ENCODE measurements at regions not wholly inside any gene's neighbourhood (a gene's known extent, or its start where the extent isn't known, plus 50 kb on each side); places are given as distances from the start of the nearest gene placed in this dataset.

- no peak for DNase-seq
- no peaks in the 10 kb centered on the region for H3K36me3 ChIP-seq
- H3K4me3 ChIP-seq: no peak overlapping the region
- no peaks in the 10 kb centered on the region for H3K9me3 ChIP-seq
- intact Hi-C loops (cut with DNase I): loop anchor here in 2 of 10 donors (10.0 kb wide), 2 partner anchors 92 to 108 kb away; no protein-coding TSS in a partner anchor
- TF ChIP-seq CTCF (IDR thresholded peaks at IDR 0.05): no peak
- H3K27ac ChIP-seq: no peak overlapping the region
- H3K27me3 ChIP-seq: no peaks in the 10 kb centered on the region
- WGBS, 2 donors: 77 to 82% methylated on average over 8 of the region's 8 CpGs
- H3K4me1 ChIP-seq: peaks cover 13 to 42% (median 27%) of the 10 kb centered on the region in 9 donors
- no peak for ATAC-seq
Observed at GRCh38 chr2:62296832-62297623, 101.1 kb downstream of the B3GNT2 start.

GRCh38 chr2:62296034-62296831 is 100.3 kb downstream of the B3GNT2 start:
- Histone ChIP-seq H3K36me3 (no peaks in the 10 kb centered on the region), H3K27ac (no peak overlapping the region), H3K27me3 (no peaks in the 10 kb centered on the region), H3K9me3 (no peaks in the 10 kb centered on the region), H3K4me3 (no peak overlapping the region), H3K4me1 (peaks cover 13 to 48% (median 31%) of the 10 kb centered on the region in 9 donors)
- no peak for DNase-seq
- 89 to 90% methylated on average over 19 of the region's 19 CpGs for WGBS, 2 donors
- no peak for TF ChIP-seq CTCF (IDR thresholded peaks at IDR 0.05)
- intact Hi-C loops (cut with DNase I): loop anchor here in 2 of 10 donors (10.0 kb wide), 2 partner anchors 91 to 109 kb away; no protein-coding TSS in a partner anchor
- ATAC-seq: no peak

GRCh38 chr2:62293490-62294271 is 97.8 kb downstream of the B3GNT2 start:
- DNase-seq (peak; percentile 47 to 58), ATAC-seq (peak; percentile 71 to 85 (median 80))
- peak overlapping the region in 1 of 10 donors; percentile 5 for H3K4me3 ChIP-seq
- H3K4me1 ChIP-seq: peaks cover 13 to 56% (median 38%) of the 10 kb centered on the region in 9 donors
- 16 to 32% methylated on average over 18 of the region's 18 CpGs for WGBS, 2 donors
- TF ChIP-seq CTCF (IDR thresholded peaks at IDR 0.05): no peak
- no peaks in the 10 kb centered on the region for H3K9me3 ChIP-seq
- intact Hi-C loops (cut with DNase I): loop anchor here in 3 of 10 donors (5.0 to 10.0 kb wide), 4 partner anchors 89 to 119 kb away; partner anchors contain the start of gene B3GNT2 (in 1 of the 3)
- no peaks in the 10 kb centered on the region for H3K36me3 ChIP-seq
- H3K27me3 ChIP-seq: no peaks in the 10 kb centered on the region
- H3K27ac ChIP-seq: peak overlapping the region; percentile 15 to 69 (median 64)

GRCh38 chr2:62293151-62293489 is 97.2 kb downstream of the B3GNT2 start:
- intact Hi-C loops (cut with DNase I): loop anchor here in 3 of 10 donors (5.0 to 10.0 kb wide), 4 partner anchors 88 to 119 kb away; partner anchors contain the start of gene B3GNT2 (in 1 of the 3)
- no peak overlapping the region for H3K4me3 ChIP-seq

More at GRCh38 chr2:62293151-62293489, 97.2 kb downstream of the B3GNT2 start:
- ATAC-seq: peak in 3 of 8 donors; percentile 1 to 8 (median 1)
- TF ChIP-seq CTCF (IDR thresholded peaks at IDR 0.05): no peak
- no peaks in the 10 kb centered on the region for H3K27me3 ChIP-seq
- H3K36me3 ChIP-seq: no peaks in the 10 kb centered on the region
- no peaks in the 10 kb centered on the region for H3K9me3 ChIP-seq
- H3K4me1 ChIP-seq: peaks cover 14 to 62% (median 44%) of the 10 kb centered on the region in 9 donors
- WGBS, 2 donors: 90 to 94% methylated on average over 6 of the region's 6 CpGs
- DNase-seq: no peak
- H3K27ac ChIP-seq: peak overlapping the region in 7 of 10 donors; percentile 15 to 69 (median 67)

All from heart right ventricle (tissue), 16 donors.